Hepatocyte (in vitro differentiated cells): ENCODE measurements at regions not wholly inside any gene's neighbourhood (a gene's known extent, or its start where the extent isn't known, plus 50 kb on each side); places are given as distances from the start of the nearest gene placed in this dataset.
"Not testable (repeated sequence)": the region's sequence is repeated elsewhere in the genome, so short reads cannot be mapped to it uniquely, and the experiment has no call there.

Source experiments
- DNase-seq: peaks from one replicate; pipeline ENCODE4 v3.0.0-alpha.2; 2016; ENCODE audit warnings: low spot score
- H2AFZ ChIP-seq: fragments of 200-600 bp; sonication (generic); 2 replicates; pipeline ENCODE4 v1.6.0; 2016; ENCODE audit warnings: antibody characterized with exemption, mild to moderate bottlenecking
- H3K27ac ChIP-seq: fragments of 200-600 bp; sonication (generic); 2 replicates; pipeline ENCODE4 v1.5.1; 2016; ENCODE audit warnings: mild to moderate bottlenecking
- H3K27me3 ChIP-seq: fragments of 200-600 bp; sonication (generic); 2 replicates; pipeline ENCODE4 v1.6.1; 2016
- H3K36me3 ChIP-seq: fragments of 200-600 bp; sonication (generic); replicated peaks from 2 replicates; pipeline ENCODE4 v1.5.1; 2016; ENCODE audit warnings: low read depth; ENCODE audit not compliant: insufficient read depth
- H3K4me1 ChIP-seq: fragments of 200-600 bp; sonication (generic); 2 replicates; pipeline ENCODE4 v1.5.1; 2016; ENCODE audit warnings: mild to moderate bottlenecking, moderate library complexity; ENCODE audit not compliant: insufficient read depth
- H3K4me2 ChIP-seq: fragments of 200-600 bp; sonication (generic); 2 replicates; pipeline ENCODE4 v1.6.0; 2016
- H3K4me3 ChIP-seq: fragments of 200-600 bp; sonication (generic); 2 replicates; pipeline ENCODE4 v1.5.1; 2016; ENCODE audit warnings: mild to moderate bottlenecking
- H3K79me2 ChIP-seq: fragments of 200-600 bp; sonication (generic); 2 replicates; pipeline ENCODE4 v1.6.0; 2017; ENCODE audit warnings: mild to moderate bottlenecking
- H3K9me2 ChIP-seq: fragments of 200-600 bp; sonication (generic); replicated peaks from 2 replicates; pipeline ENCODE4 v1.6.0; 2017; ENCODE audit warnings: mild to moderate bottlenecking; ENCODE audit not compliant: insufficient read depth
- H3K9me3 ChIP-seq: fragments of 200-600 bp; sonication (generic); 2 replicates; pipeline ENCODE4 v1.5.1; 2016; ENCODE audit warnings: low read depth, mild to moderate bottlenecking
- H4K20me1 ChIP-seq: fragments of 200-600 bp; sonication (generic); 2 replicates; pipeline ENCODE4 v1.6.0; 2016; ENCODE audit warnings: mild to moderate bottlenecking; ENCODE audit not compliant: insufficient read depth, poor library complexity, severe bottlenecking
- CTCF ChIP-seq: fragments of 200-600 bp; sonication (generic); IDR thresholded peaks from 2 replicates; pipeline ENCODE4 v1.5.1; 2016; ENCODE audit warnings: antibody characterized with exemption, mild to moderate bottlenecking; ENCODE audit not compliant: poor library complexity
- EZH2 ChIP-seq: fragments of 200-600 bp; sonication (generic); IDR thresholded peaks from 2 replicates; pipeline ENCODE4 v1.6.1; 2016; ENCODE audit warnings: antibody characterized with exemption, mild to moderate bottlenecking, borderline replicate concordance
- EZH2phosphoT487 ChIP-seq: fragments of 200-600 bp; sonication (generic); IDR thresholded peaks from one replicate; pipeline ENCODE4 v1.6.1; 2018; ENCODE audit warnings: antibody characterized with exemption, mild to moderate bottlenecking, low read depth, moderate library complexity; ENCODE audit not compliant: unreplicated experiment, severe bottlenecking
- WGBS: methylation state at CpG from one replicate; pipeline ENCODE4 v1.1.6; 2016; ENCODE audit warnings: low lambda C conversion rate; ENCODE audit errors: missing lambda C conversion rate; 5-methylcytosine and 5-hydroxymethylcytosine counted together

GRCh38 chr20:47960277-47960676, 175.0 kb upstream of the SULF2 start:
- Histone ChIP-seq H2AFZ (no peak overlapping the region), H3K9me3 (no peaks in the 10 kb centered on the region), H3K4me1 (peaks cover 6% of the 10 kb centered on the region), H4K20me1 (no peaks in the 10 kb centered on the region), H3K36me3 (no peaks in the 10 kb centered on the region), H3K27ac (no peak overlapping the region), H3K9me2 (no peaks in the 10 kb centered on the region), H3K79me2 (no peaks in the 10 kb centered on the region), H3K27me3 (no peaks in the 10 kb centered on the region), H3K4me3 (no peak overlapping the region), H3K4me2 (no peak overlapping the region)
- no peak for TF ChIP-seq CTCF
- TF ChIP-seq EZH2 = no peak
- no peak for TF ChIP-seq EZH2phosphoT487
- DNase-seq = no peak
- WGBS = 81% methylated on average over 8 of the region's 8 CpGs

- H4K20me1 ChIP-seq, H3K4me2 ChIP-seq, H3K4me1 ChIP-seq, H3K9me2 ChIP-seq, H2AFZ ChIP-seq, H3K27me3 ChIP-seq, H3K27ac ChIP-seq, H3K36me3 ChIP-seq, H3K4me3 ChIP-seq, H3K9me3 ChIP-seq, H3K79me2 ChIP-seq, DNase-seq: not testable (repeated sequence)
- 64% methylated on average over 16 of the region's 16 CpGs for WGBS
Observed at GRCh38 chr20:47957989-47958801, 172.9 kb upstream of the SULF2 start.

DNA sequence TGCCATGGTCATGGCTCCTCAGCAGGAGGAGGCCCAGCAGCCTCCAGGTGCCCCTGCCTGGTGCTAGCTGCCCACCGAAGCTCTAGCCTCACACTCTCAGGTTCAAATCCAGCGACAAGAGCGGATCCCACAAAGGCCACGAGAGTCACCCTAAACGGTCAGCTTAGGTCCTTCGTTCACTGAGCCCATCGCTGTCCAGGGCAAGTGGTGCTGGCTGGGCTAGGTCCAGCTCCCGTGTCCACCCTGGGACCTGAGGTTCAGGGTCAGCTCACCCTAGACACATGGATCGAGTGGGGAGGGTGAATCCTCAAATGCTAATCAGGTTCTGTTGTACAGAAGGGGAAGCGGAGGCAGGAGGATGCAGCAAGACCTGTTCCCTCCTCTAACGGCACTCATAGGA, 171.9 kb upstream of the SULF2 start:
- Histone ChIP-seq H3K36me3 (no peaks in the 10 kb centered on the region), H3K9me3 (no peaks in the 10 kb centered on the region), H3K4me3 (no peak overlapping the region), H3K79me2 (no peaks in the 10 kb centered on the region), H2AFZ (no peak overlapping the region), H3K27ac (no peak overlapping the region), H3K4me2 (no peak overlapping the region), H3K9me2 (no peaks in the 10 kb centered on the region), H3K27me3 (no peaks in the 10 kb centered on the region), H3K4me1 (peaks cover 6% of the 10 kb centered on the region), H4K20me1 (no peaks in the 10 kb centered on the region)
- WGBS = 95% methylated on average over 11 of the region's 11 CpGs
- TF ChIP-seq EZH2 (no peak), CTCF (no peak), EZH2phosphoT487 (no peak)
- DNase-seq = no peak

DNA sequence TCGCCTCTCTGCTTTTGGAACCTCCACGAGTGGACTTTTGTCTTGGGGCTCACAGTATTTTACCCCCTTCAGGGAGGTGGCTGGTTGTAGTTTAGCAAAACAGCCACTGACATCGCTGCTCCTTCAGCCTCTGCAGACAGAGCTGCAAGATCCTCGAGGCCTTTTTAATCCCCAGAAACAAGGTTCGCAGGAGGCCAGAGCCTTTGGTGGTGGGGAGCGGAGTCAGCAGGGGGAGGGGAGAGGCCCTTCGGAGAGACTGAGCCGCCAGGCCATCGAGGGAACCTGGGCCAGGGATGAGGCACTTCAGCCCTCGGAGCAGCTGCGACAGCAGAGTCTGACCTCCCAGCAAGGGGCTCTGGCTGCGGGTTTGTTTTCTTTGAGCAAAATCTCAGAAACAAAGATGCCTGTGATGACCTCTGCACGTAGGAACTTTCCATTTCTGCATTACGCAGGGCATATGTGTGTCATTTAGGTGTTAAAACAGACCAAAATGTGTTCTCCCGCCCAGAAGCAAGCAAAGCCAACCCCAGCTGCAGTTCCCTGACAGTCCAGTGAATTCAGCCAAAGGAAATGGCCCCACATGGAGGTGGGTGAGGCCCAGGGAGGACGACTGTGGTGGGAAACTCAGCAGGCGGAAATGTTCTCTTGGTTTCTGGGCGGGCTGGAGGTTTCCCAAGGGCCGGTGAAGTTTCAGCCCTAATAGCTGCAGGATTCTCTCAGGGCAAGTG, 171.2 kb upstream of the SULF2 start:
- no peaks in the 10 kb centered on the region for H3K36me3 ChIP-seq
- 74% methylated on average over 19 of the region's 19 CpGs for whole genome bisulfite sequencing
- no peaks in the 10 kb centered on the region for H3K9me2 ChIP-seq
- peaks cover 6% of the 10 kb centered on the region for H3K4me1 ChIP-seq
- DNase-seq = no peak
- H3K27ac ChIP-seq = no peak overlapping the region
- no peaks in the 10 kb centered on the region for H3K27me3 ChIP-seq
- H3K9me3 ChIP-seq = no peaks in the 10 kb centered on the region
- TF ChIP-seq EZH2phosphoT487 (no peak), CTCF (no peak), EZH2 (no peak)
- no peaks in the 10 kb centered on the region for H3K79me2 ChIP-seq
- H3K4me3 ChIP-seq = no peak overlapping the region
- H3K4me2 ChIP-seq = no peak overlapping the region
- H2AFZ ChIP-seq = no peak overlapping the region
- H4K20me1 ChIP-seq = no peaks in the 10 kb centered on the region
